ENCODE measurements at regions not wholly inside any gene's neighbourhood (a gene's known extent, or its start where the extent isn't known, plus 50 kb on each side); places are given as distances from the start of the nearest gene placed in this dataset.
"Not testable (repeated sequence)": the region's sequence is repeated elsewhere in the genome, so short reads cannot be mapped to it uniquely, and the experiment has no call there.

DNA sequence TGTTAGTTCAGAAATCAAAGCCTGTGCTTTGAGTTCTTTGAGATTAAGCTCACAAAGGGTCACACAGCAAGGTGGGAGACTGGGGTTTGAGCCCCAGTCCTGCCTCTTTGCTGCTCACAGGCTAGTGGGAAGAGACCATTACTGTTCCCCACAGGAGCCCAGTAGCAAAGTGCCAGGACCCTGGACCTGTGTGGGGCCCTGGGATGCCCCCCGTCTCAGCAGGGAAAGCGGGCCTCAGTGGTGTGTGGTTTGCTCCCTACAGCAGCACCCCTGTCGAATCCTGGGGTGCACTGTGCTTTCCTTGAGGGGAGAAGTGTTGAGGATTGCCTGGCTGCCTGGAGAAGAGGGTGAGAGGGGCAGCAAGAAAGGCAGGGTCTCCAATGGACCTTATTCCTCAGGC lies 239.4 kb downstream of the ANKRD30B start:
- DNase-seq (ENCODE audit: low read depth in 2 of 3, low spot score in 1 of 3) = not testable (repeated sequence)

DNA sequence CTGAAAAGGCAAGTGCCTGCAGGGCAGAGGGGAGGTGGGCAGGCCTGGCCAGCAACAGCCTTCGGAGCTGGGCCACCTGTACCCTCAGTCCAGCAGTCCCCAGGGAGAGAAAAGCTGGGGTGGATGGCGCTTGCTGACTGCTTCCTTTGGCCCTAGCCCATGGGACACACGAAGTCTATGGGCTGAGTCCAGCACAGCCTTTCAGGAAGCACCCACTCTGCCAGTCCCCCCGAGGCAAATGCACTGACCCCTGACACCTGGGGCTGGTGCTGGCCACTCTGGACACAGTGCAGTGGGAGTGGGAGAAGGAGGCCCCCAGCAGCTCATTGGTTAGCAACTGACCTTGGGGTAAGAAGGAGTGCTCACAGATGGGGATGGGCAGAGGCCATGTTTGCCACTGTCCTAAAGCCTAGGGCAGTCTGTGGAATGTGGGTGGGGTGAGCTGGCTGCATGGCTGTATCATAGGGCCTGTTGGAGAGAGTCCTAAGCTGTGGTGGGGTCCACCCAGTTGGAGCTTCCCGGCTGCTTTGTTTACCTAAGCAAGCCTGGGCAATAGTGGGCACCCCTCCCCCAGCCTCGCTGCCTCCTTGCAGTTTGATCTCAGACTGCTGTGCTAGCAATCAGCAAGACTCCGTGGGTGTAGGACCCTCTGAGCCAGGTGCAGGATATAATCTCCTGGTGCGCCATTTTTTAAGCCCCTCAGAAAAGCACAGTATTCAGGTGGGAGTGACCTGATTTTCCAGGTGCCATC lies 240.2 kb downstream of the ANKRD30B start:
- not testable (repeated sequence) for DNase-seq (ENCODE audit: low read depth in 2 of 3, low spot score in 1 of 3)

DNA sequence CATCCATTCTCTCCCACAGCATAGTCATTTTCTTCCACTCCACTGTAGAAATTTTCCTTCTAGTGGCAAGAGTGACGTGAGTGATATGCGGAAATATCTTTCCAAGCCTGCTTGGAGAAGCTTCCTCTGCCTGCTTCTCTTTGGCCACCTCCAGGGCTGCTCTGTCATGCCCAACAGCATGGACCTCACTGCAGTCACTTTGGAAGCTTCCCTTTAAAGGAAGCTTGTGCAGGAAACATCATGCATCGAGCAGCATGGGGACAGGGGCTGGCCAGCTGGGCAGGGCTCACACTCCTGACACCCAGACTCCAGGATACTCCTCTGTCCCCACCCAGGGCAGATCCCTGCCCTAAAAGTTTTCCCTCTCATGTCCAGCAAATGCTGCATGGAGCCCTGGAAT lies 241.6 kb downstream of the ANKRD30B start:
- not testable (repeated sequence) for DNase-seq (ENCODE audit: low read depth in 2 of 3, low spot score in 1 of 3)

DNA sequence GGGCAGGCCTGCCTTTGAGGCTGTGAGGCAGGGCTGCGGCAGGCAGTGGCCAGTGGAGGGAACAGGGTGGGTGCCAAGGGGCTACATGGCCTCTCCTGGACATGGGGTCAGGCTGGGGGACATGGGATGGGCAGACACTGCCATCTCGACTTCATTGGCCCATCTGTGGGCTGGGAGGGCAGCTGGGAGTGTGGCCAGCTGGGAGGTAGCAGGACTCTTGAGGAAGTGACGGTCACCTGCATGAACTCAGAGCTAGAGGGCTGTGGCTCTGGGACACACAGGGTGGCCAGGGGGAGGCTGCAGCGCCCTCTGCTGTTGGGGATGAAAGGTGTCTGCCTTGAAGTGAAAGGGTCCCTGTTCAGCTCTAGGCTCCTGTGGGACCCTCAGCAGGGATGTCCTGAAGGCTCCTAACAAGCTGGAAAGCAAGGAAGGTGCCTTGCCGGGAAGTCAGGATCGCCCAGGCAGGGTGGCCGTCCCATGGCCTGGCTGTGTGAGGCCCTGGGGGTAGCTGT lies 244.0 kb downstream of the ANKRD30B start:
- not testable (repeated sequence) for DNase-seq (ENCODE audit: low read depth in 2 of 3, low spot score in 1 of 3)

DNA sequence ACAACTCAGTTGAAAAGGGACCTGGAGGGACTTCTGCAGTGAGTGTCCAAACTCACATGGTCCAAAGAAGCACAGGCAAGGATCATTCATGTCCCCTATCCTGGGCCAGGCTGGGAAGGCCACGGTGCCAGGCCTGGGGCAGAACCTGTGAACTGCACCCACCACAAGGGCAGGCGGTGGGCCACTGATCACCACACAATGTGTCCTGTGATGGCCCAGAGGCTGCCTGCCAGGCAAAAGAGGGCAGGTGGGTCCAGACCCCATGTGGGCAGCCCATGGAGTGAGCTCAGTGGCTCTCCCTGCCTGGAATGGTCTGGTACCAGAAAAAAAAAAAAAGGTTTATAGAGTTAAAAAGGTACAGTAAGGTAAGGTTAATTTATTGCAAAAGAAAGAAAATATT lies 244.8 kb downstream of the ANKRD30B start:
- not testable (repeated sequence) for DNase-seq (ENCODE audit: low read depth in 2 of 3, low spot score in 1 of 3)

DNA sequence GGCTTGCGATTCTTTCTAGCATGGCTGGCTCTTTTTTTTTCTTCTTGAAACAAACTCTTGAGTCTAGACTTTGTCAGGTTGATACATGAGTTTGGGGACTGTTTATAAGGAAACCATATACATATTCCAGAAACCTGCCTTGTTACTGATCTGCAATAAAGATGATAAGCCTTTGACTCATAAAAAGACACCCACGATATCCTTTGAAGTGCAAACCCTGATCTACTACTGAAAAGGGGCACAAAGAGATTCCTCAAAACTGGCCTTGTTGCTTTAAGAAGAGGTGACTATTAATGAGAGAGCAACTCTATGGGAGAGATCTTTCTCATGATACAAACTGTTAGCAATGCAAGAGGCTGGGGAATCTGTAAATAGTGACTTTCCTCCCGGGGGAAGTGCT lies 247.1 kb downstream of the ANKRD30B start:
- DNase-seq (ENCODE audit: low read depth in 2 of 3, low spot score in 1 of 3) = not testable (repeated sequence)

DNA sequence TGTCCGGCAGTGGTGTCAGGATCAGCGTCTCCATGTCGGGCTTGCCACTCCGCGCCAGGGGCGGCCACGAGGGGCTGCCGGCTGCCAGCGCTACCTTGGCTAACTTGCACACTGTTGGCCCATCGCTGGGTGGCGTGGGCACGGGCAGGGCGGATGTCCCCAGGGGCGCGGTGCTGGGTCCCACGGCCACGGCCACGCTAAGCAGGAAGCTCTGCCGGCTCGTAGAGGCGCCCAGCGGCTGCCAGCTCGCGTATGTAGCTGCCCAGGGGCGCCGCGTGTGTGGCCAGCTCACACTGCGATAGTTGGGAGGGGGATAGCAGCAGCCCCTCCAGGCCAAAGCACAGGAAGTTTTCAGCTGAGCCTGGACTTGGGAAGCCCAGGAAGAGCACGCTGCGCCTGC lies 249.4 kb downstream of the ANKRD30B start:
- no peak for DNase-seq (ENCODE audit: low read depth in 2 of 3, low spot score in 1 of 3)

DNA sequence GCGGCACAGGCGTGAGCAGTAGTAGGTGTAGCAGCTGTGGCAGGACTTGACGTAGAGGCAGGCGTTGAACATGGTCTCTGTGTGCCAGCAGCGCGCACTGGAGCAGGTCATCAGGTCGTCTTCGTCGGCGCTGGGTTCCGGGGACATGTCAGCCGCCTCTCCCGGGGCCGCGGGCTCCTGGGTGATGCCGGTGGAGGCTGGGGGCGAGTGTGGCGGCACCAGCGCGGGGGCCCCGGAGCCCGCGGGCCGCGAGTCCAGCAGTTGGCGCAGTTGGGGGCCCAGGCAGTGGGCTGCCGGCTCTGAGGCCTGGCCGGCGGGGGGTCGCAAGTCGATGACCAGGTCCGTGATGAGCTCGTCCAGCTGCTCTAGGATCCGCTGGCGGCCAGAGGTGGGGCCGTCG lies 249.9 kb downstream of the ANKRD30B start:
- not testable (repeated sequence) for DNase-seq (ENCODE audit: low read depth in 2 of 3, low spot score in 1 of 3)

DNA sequence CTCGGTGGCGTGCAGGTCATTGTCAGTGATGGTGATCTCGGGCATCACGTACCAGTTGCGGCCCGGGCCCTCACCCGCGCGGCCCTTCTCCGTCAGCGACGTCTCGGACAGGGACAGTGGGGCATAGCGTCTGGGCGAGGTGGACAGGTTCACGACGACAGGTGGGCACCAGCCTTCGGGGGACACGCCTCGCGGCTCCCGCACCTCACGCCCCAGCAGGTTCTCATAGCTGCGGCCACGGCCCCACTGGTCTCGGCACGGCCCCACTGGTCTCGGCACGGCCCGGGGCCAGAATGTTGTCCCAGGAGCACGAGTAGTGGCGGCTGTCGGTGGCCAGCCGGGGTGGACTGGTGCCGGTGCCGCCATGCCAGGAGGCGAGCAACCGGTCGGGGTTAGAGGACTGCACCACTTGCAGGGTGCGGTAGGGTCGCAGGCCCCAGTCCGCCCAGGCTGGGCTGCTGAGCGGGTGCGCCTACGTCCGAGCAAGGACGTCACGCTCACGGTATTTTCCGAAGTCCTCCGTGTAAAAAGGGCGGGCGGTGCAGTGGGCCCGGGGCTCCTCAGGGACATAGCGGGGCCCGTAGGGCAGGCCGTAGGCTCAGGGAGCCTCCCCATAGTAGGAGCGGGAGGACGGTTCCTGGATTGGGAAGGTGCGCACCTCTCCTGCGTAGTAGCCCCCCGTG lies 250.5 kb downstream of the ANKRD30B start:
- not testable (repeated sequence) for DNase-seq (ENCODE audit: low read depth in 2 of 3, low spot score in 1 of 3)

DNA sequence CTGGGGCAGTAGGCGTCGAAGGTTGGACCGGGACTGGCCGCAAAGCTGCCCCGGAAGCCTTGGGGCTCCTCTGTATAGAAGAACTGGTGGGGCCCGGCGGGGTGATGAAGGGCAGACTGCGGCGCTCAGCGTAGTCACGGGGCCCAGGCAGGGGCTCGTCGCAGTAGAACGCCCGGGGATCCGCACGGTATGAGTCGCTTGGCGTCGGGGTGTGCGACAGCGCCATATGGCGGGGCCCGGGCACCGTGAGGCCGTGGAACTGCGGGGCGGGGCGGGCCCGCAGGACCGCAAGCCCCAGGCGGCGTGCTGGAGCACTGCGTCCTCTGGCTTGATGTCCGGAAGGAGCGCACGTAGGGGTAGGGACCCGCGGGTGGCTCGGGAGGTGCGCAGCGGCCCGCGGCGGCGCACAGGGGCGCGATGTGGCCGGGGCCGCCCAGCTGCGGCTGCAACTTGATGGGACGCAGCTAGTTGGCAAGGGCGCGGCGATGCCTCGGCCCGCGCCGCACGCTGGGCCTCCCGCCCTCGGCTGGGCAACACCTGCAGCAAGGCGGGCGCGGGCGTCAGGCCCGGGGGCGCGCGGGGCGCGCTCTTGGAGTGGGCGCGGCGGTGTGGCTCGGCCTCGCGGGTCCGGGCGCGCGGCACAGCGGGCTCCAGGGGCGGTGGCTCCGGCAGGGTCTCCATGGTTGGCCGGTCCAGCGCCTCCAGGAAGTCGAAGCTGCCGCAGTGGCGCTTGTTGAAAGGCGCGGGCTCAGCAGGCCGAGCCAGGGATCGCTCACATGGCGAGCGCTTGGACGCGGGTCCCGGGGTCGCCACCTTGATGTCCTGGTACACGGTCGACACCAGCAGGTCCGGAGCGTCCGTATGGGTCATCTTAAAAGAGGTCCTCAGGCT lies 251.4 kb downstream of the ANKRD30B start:
- DNase-seq (ENCODE audit: low read depth in 2 of 3, low spot score in 1 of 3) = no peak

DNA sequence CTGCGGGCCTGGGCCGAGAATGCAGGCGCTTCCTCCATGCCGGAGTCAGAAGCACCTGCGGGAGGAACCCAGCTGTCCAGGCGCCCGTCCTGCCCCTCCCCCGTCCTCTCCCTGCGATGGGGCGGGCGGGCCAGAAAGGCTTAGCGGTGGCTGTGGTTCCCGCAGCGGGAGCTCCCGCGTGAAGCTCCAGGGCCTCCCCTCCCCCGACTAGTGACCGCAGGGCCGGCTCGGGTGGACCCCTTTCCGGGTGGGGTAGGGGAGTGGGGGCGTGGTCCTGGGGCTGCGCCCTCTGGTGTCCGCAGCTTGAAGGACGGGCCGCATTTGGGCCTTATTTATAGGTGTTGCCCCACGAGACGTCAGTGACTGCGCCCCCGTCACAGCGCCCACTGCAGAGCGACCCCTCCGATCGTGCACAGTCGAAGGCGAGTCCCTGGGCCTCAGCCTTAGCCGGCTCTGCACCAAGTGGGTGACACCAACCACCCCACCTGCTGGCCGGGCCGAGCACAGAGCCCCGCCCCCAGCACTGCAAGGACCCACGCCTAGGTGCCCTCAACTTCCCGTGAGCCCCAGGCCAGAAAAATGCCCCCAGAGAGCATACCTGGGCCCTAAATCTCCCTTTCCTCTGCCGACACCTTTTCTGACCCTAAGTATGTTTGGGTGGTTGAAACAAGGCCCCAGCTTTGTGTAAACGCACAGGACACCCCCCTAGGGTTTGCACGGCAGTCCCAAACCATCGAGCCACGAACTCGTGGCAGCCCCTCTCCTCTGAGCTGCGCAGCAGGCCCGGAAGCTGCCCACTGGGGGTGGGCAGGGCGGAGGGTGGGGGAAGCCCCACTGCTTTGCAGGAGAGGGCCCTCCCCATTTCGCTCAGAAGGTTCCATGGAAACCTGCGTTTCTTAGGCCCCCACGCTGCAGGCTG lies 252.4 kb downstream of the ANKRD30B start:
- DNase-seq (ENCODE audit: low read depth in 2 of 3, low spot score in 1 of 3) = not testable (repeated sequence)

DNA sequence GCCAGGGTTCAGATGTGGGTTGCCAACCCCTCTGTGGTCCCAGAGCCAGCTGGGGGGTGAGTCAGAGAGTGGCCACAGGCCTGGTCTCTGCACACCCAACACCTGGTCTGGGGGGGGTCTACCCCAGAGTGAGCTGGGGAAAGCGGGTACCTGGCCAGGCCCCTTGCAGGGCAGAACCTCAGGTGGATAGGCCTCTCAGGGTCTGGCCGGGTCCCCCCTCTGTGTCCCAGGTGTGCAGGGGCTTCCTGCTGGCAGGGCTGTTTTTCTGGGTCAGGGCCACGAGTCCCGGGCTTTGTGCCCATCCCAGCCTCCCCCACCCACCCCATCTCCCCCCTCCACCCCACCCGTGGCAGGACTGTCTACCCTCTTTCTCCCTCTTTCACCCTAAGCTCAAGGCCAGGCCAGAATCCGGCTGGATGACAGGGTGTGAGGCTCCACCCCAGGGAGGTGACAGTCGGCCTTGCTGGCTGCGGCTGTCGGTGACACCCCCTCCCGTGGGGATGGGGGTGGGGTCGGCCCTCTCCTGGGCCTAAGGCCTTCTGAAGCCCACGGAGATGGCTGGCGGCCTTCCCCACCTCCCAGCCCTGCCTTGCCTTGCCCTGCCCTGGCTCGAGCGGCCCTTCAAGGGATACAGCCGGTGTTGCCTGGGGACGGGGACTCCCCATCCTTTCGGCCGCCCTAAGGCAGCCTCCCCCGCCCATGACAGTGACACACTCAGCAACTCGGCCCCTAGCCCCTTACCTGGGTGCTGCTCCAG lies 253.2 kb downstream of the ANKRD30B start:
- DNase-seq (ENCODE audit: low read depth in 2 of 3, low spot score in 1 of 3) = not testable (repeated sequence)

DNA sequence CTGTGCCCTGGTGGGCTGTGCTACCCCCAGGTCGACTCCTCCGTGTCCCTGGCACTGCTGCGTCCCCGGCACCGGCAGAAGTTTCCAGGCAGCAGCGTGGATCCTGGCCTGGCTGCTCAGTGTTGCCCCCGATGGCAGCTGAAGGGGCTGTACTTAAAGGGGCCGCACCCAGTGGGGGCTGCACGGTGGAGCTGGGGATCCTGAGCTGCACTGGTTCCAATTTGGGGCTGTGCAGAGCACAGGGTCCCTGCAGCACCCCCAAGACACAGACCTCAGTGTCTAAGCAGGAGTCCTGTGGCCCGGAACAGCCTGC lies 253.8 kb downstream of the ANKRD30B start:
- not testable (repeated sequence) for DNase-seq (ENCODE audit: low read depth in 2 of 3, low spot score in 1 of 3)

DNA sequence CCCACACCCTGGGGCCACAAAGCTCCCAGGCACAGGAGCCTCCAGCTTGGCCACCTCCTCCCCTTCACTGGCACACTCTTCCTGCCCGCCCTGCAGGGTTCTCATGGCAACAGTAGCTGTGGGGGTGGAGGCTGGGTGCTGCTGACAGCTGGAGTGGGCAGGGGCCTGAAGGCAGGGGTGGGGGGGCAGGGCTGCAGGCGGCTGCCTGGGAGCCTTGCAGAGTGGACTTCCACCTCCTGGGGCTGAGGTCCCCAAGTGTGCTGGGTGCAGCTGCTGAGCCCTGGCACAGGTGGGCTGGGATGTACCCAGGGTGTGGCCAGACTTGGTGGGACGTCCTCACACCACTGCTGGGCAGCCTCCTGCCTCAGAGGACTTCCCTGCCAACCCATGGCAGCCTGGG lies 254.8 kb downstream of the ANKRD30B start:
- DNase-seq (ENCODE audit: low read depth in 2 of 3, low spot score in 1 of 3) = not testable (repeated sequence)

DNA sequence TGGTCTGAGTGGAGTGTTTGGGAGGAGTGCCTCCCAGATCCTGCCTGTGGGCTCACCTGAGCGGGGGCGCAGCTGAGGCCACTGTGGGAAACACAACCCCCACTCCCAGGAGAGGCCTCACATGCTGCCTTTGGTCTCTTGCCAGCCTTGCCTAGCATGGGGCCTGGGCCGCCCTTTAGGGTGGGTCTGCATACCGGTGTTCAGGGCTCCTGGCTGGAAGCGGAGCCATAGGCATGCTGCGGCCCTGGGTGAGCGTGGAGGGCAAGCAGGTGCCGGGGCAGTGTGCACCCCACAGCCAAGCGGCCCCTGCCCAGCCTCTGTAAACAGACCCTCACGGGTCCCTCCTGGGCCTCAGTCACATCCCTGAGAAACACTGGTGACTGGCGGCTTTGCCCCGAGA lies 255.3 kb downstream of the ANKRD30B start:
- DNase-seq (ENCODE audit: low read depth in 2 of 3, low spot score in 1 of 3) = not testable (repeated sequence)

DNA sequence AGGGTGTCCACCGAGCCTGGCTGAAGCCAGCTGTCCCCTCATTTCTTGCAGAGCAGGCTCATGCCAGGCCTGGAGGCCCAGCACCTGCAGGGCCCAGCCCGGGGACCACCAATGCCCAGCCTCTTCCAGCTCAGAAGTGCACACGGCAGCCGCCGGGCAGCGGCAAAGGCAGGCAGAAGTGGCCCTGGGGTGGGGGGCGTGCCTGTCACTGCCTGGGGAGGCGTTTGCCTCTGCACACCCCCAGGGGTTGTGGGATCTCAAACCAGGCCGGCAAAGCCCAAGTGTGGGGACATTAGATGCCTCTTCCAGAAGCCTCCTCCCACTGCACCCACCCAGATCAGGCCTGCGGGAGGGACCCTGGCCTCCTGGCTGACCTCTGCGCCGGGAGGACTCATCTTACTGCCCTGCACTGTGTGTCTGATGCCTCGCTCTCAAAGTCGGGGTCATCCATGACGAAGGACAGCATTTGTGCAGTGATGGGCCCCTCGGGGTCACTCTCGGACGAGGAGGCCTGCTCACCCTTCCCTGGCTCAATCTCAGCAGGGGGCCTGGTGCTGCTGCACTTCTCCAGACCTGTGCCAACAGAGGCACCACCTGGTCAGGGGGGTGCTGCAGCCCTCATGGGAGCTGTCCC lies 255.8 kb downstream of the ANKRD30B start:
- not testable (repeated sequence) for DNase-seq (ENCODE audit: low read depth in 2 of 3, low spot score in 1 of 3)

DNA sequence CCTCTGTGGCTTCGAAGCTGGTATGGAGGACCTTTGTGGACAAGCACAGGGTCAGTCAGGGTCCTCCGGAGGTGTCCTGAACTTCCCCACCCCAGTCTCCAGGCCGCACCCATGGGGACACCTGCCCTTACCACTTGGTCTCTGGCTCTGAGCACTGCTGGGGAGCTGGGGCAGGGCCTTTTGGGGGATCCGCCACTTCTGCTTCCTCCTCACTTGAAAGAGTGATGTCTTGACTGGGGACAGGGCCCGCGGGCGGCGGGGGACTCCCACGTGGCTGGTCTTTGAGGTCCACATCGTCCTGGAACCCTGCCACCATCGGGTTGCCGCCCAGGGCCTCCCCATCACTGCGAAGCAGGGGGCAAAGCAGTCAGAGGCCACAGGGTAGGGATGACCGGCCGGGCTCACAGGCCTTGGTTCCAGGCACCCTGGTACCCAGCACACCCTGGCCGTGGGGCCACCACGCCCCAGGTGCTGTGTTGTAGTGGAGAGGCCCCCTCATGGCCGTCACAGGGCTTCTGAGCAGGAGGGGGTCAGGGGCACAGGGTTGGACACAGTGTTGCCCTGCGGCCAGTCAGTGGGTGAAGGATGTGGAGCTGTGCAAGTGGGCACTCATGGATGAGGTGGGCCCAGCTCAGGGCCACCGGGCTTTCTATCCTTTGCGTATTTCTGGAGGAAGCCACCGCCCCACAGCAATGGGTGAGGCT lies 256.4 kb downstream of the ANKRD30B start:
- not testable (repeated sequence) for DNase-seq (ENCODE audit: low read depth in 2 of 3, low spot score in 1 of 3)

DNA sequence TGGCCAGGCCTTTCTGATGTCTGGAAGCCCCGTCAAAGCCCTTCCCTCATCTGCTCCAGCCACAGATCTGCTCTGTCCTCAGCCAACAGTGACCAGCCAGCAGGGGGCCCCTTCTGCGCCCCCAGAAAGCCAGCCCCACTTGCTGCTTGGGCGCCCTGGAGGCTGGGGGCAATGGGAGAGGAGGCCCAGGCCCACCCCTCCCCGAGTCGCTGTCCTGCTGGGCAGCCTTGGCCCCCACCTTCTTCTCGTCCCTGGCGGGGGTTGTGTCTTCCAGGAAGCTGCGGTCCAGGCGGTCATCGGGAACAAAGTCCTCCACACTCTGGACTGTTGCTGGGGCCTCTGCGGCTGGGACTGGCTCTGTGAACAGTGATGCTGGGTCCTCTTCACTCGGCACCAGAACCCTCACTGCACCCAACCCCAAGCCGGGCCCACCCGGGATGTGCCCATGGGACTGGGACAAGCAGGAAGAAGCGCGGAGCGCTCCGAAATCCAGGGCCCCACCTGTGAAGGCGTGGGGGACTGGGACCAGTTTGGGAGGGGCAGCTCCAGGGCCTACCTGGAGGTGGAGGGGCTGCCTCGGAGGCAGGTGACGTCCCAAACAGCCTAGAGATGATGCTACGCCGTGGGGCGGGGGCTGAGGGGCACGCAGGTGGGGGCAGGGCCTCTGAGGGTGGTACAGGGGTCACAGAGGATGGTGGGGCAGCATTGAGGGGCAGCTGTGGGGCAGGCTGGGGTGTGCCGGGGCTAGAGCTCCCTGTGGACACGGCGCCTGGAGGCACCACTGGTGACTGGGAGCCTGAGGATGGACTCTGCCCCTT lies 257.6 kb downstream of the ANKRD30B start:
- DNase-seq (ENCODE audit: low read depth in 2 of 3, low spot score in 1 of 3) = no peak
